CD14-positive monocyte (primary cell): ENCODE measurements at regions not wholly inside any gene's neighbourhood (a gene's known extent, or its start where the extent isn't known, plus 50 kb on each side); places are given as distances from the start of the nearest gene placed in this dataset.

Experiments
- DNase-seq, 3 donors: peaks; one replicate each; pipeline ENCODE4 v3.0.0-alpha.2; 2011 to 2022
- H2AFZ ChIP-seq: 2 replicates; pipeline ENCODE4 v1.6.0; 2012; ENCODE audit warnings: mild to moderate bottlenecking, low read depth, low read length, inconsistent platforms; ENCODE audit not compliant: insufficient read depth, poor library complexity, severe bottlenecking
- H3K27ac ChIP-seq, 2 donors: 1 replicate in 1 of 2; 2 replicates in 1 of 2; pipeline ENCODE4 v1.5.1; 2012 to 2013; ENCODE audit warnings: low read length in 2 of 2, control low read depth in 1 of 2, inconsistent platforms in 1 of 2, low read depth in 1 of 2, mild to moderate bottlenecking in 1 of 2
- H3K27me3 ChIP-seq, 2 donors: one replicate each; pipeline versions ENCODE4 v1.6.0 to v1.6.1; 2011 to 2013; ENCODE audit warnings: low read length in 2 of 2; ENCODE audit not compliant: control insufficient read depth in 2 of 2, insufficient read depth in 2 of 2
- H3K36me3 ChIP-seq, 2 donors: replicated peaks in 1 of 2; 1 replicate in 1 of 2; 2 replicates in 1 of 2; pipeline versions ENCODE4 v1.5.1 to v1.6.1; 2012 to 2013; ENCODE audit warnings: low read length in 2 of 2, control low read depth in 1 of 2, inconsistent platforms in 1 of 2, mild to moderate bottlenecking in 1 of 2; ENCODE audit not compliant: insufficient read depth in 2 of 2, control insufficient read depth in 1 of 2
- H3K4me1 ChIP-seq, 2 donors: 1 replicate in 1 of 2; 2 replicates in 1 of 2; pipeline versions ENCODE4 v1.5.1 to v1.6.1; 2012 to 2013; ENCODE audit warnings: low read length in 2 of 2, control low read depth in 1 of 2, inconsistent platforms in 1 of 2, mild to moderate bottlenecking in 1 of 2, moderate library complexity in 1 of 2; ENCODE audit not compliant: insufficient read depth in 2 of 2, control insufficient read depth in 1 of 2
- H3K4me2 ChIP-seq: replicated peaks from 2 replicates; pipeline ENCODE3; 2012; ENCODE audit warnings: low read length, moderate library complexity, mild to moderate bottlenecking; ENCODE audit not compliant: poor library complexity, severe bottlenecking; ENCODE audit errors: extremely low read depth
- H3K4me3 ChIP-seq, 3 experiments: fragments of 200-600 bp in 1 of 3; sonication (generic) in 1 of 3; replicated peaks in 1 of 3; 1 replicate in 2 of 3; 2 replicates in 1 of 3; pipeline ENCODE4 v1.5.1; 2011 to 2013; ENCODE audit warnings: low read length in 3 of 3, mild to moderate bottlenecking in 3 of 3, control low read depth in 2 of 3, low read depth in 2 of 3, inconsistent platforms in 1 of 3, moderate library complexity in 1 of 3
- H3K79me2 ChIP-seq: 2 replicates; pipeline ENCODE4 v1.6.0; 2012; ENCODE audit warnings: mild to moderate bottlenecking, control low read depth, inconsistent platforms, low read length, moderate library complexity; ENCODE audit not compliant: insufficient read depth
- H3K9ac ChIP-seq: 2 replicates; pipeline ENCODE4 v1.6.0; 2017; ENCODE audit warnings: low read length, mild to moderate bottlenecking; ENCODE audit not compliant: insufficient read depth, poor library complexity, severe bottlenecking
- H3K9me3 ChIP-seq, 2 donors: replicated peaks in 1 of 2; 1 replicate in 1 of 2; 2 replicates in 1 of 2; pipeline versions ENCODE4 v1.5.1 to v1.6.1; 2012 to 2013; ENCODE audit warnings: low read length in 2 of 2, control low read depth in 1 of 2; ENCODE audit not compliant: control insufficient read depth in 1 of 2, insufficient read depth in 1 of 2
- H4K20me1 ChIP-seq: 2 replicates; pipeline ENCODE4 v1.6.0; 2012; ENCODE audit warnings: mild to moderate bottlenecking, low read length, control low read depth, moderate library complexity; ENCODE audit not compliant: insufficient read depth
- H3K27ac Mint-ChIP-seq, 7 donors: one replicate each; pipeline ENCODE4 v1.8.0; 2020; ENCODE audit warnings: mild to moderate bottlenecking in 7 of 7, mixed read lengths in 7 of 7, moderate library complexity in 6 of 7, inconsistent platforms in 2 of 7
- H3K27me3 Mint-ChIP-seq, 3 donors: one replicate each; pipeline ENCODE4 v1.8.0; 2021 to 2022; ENCODE audit warnings: low read depth in 3 of 3, mild to moderate bottlenecking in 3 of 3, mixed read lengths in 3 of 3, moderate library complexity in 3 of 3, inconsistent platforms in 1 of 3
- H3K36me3 Mint-ChIP-seq, 2 donors: one replicate each; pipeline ENCODE4 v1.8.0; 2020; ENCODE audit warnings: mixed read lengths in 2 of 2, inconsistent platforms in 1 of 2, mild to moderate bottlenecking in 1 of 2
- H3K4me1 Mint-ChIP-seq: one replicate; pipeline ENCODE4 v1.8.0; 2020; ENCODE audit warnings: mild to moderate bottlenecking, mixed read lengths
- H3K4me3 Mint-ChIP-seq, 2 donors: one replicate each; pipeline ENCODE4 v1.8.0; 2020; ENCODE audit warnings: mild to moderate bottlenecking in 2 of 2, mixed read lengths in 2 of 2, moderate library complexity in 1 of 2
- H3K9me3 Mint-ChIP-seq, 7 donors: one replicate each; pipeline ENCODE4 v1.8.0; 2020 to 2022; ENCODE audit warnings: mixed read lengths in 7 of 7, mild to moderate bottlenecking in 6 of 7, moderate library complexity in 6 of 7, inconsistent platforms in 2 of 7
- CTCF ChIP-seq: fragments of 200-600 bp; IDR thresholded peaks from one replicate; pipeline ENCODE4 v1.8.0; 2022; ENCODE audit warnings: antibody characterized with exemption, mild to moderate bottlenecking
- WGBS: methylation state at CpG from one replicate; pipeline ENCODE4 v1.1.5; 2013; ENCODE audit warnings: missing lambda C conversion rate; ENCODE audit not compliant: insufficient coverage; 5-methylcytosine and 5-hydroxymethylcytosine counted together
- intact Hi-C, 2 donors: fragments of 100-400 bp; cut with micrococcal nuclease; formaldehyde crosslinking; loops; one replicate each; pipeline versions ENCODE4 v1.15.0 to v1.15.1; 2023

- Histone ChIP-seq H3K4me2 (no peak overlapping the region), H3K9ac (no peak overlapping the region), H2AFZ (no peak overlapping the region), H4K20me1 (no peaks in the 10 kb centered on the region), H3K4me1 (no peaks in the 10 kb centered on the region), H3K27ac (no peak overlapping the region), H3K9me3 (peaks cover 0 to 13% of the 10 kb centered on the region in 2 donors), H3K4me3 (no peak overlapping the region), H3K36me3 (no peaks in the 10 kb centered on the region), H3K79me2 (no peaks in the 10 kb centered on the region), H3K27me3 (no peaks in the 10 kb centered on the region)
- H3K27ac Mint-ChIP-seq, result no peak overlapping the region
- H3K36me3 Mint-ChIP-seq, result no peaks in the 10 kb centered on the region
- H3K9me3 Mint-ChIP-seq, result peaks cover 6 to 22% (median 11%) of the 10 kb centered on the region in 7 donors
- no peak overlapping the region for H3K4me3 Mint-ChIP-seq
- TF ChIP-seq CTCF, result no peak
- H3K27me3 Mint-ChIP-seq, result peaks cover 2 to 6% (median 2%) of the 10 kb centered on the region in 3 donors
- intact Hi-C loops, result no loop called here
- DNase-seq, result no peak
- H3K4me1 Mint-ChIP-seq, result no peaks in the 10 kb centered on the region
- 88% methylated on average over 3 of the region's 4 CpGs for WGBS
Measured at GRCh38 chr20:23264545-23264944, 86.0 kb upstream of the NXT1 start.

GRCh38 chr20:23260181-23260840 is 90.3 kb upstream of the NXT1 start:
- Histone ChIP-seq H3K79me2 (no peaks in the 10 kb centered on the region), H3K36me3 (no peaks in the 10 kb centered on the region), H4K20me1 (no peaks in the 10 kb centered on the region), H3K9me3 (peaks cover 0 to 6% of the 10 kb centered on the region in 2 donors), H2AFZ (no peak overlapping the region), H3K4me2 (no peak overlapping the region), H3K4me3 (no peak overlapping the region), H3K9ac (no peak overlapping the region), H3K4me1 (peaks cover 20 to 25% of the 10 kb centered on the region in 2 donors), H3K27me3 (no peaks in the 10 kb centered on the region), H3K27ac (no peak overlapping the region)
- no peak for DNase-seq
- no peak overlapping the region for H3K4me3 Mint-ChIP-seq
- H3K27ac Mint-ChIP-seq, result no peak overlapping the region
- H3K27me3 Mint-ChIP-seq, result peaks cover 0 to 6% (median 6%) of the 10 kb centered on the region in 3 donors
- 95% methylated on average over 2 of the region's 6 CpGs for WGBS
- TF ChIP-seq CTCF, result no peak
- H3K4me1 Mint-ChIP-seq, result peaks cover 26% of the 10 kb centered on the region
- intact Hi-C loops, result no loop called here
- H3K36me3 Mint-ChIP-seq, result no peaks in the 10 kb centered on the region
- peaks cover 3 to 10% (median 9%) of the 10 kb centered on the region in 7 donors for H3K9me3 Mint-ChIP-seq
